Fibroblast of lung (primary cell): ENCODE measurements at regions not wholly inside any gene's neighbourhood (a gene's known extent, or its start where the extent isn't known, plus 50 kb on each side); places are given as distances from the start of the nearest gene placed in this dataset.

Experiments
- DNase-seq, 2 donors: peaks; one replicate each; pipeline versions ENCODE4 v3.0.0 to v3.0.0-alpha.2; 2010; ENCODE audit warnings: low read depth in 2 of 2
- H2AFZ ChIP-seq: 2 replicates; pipeline ENCODE4 v1.5.1; 2012; ENCODE audit warnings: low read length, control low read depth, inconsistent platforms
- H3K27ac ChIP-seq: 2 replicates; pipeline ENCODE4 v1.5.1; 2011; ENCODE audit warnings: low read length, control low read depth; ENCODE audit not compliant: insufficient read depth
- H3K27me3 ChIP-seq: 2 replicates; pipeline ENCODE4 v1.5.1; 2011; ENCODE audit warnings: mild to moderate bottlenecking, low read length; ENCODE audit not compliant: control insufficient read depth, insufficient read depth
- H3K36me3 ChIP-seq: 2 replicates; pipeline ENCODE4 v1.5.1; 2011; ENCODE audit warnings: low read length; ENCODE audit not compliant: control insufficient read depth, insufficient read depth
- H3K4me1 ChIP-seq: 2 replicates; pipeline ENCODE4 v1.5.1; 2011; ENCODE audit warnings: low read length; ENCODE audit not compliant: control insufficient read depth, insufficient read depth; ENCODE audit errors: extremely low read depth
- H3K4me2 ChIP-seq: 2 replicates; pipeline ENCODE4 v1.5.1; 2011; ENCODE audit warnings: low read length, control low read depth; ENCODE audit not compliant: insufficient read depth; ENCODE audit errors: extremely low read depth
- H3K4me3 ChIP-seq, 4 experiments: fragments of 200-600 bp in 1 of 4; sonication (generic) in 1 of 4; replicated peaks in 1 of 4; 2 replicates each; pipeline ENCODE4 v1.5.1; 2011 to 2016; ENCODE audit warnings: low read length in 4 of 4, low read depth in 3 of 4, mild to moderate bottlenecking in 3 of 4, control low read depth in 2 of 4, inconsistent platforms in 1 of 4, mixed read lengths in 1 of 4; ENCODE audit not compliant: insufficient read depth in 1 of 4; ENCODE audit errors: control extremely low read depth in 1 of 4
- H3K79me2 ChIP-seq: 2 replicates; pipeline ENCODE4 v1.5.1; 2012; ENCODE audit warnings: mild to moderate bottlenecking, low read length, inconsistent platforms; ENCODE audit not compliant: control insufficient read depth, insufficient read depth
- H3K9ac ChIP-seq: 2 replicates; pipeline ENCODE4 v1.5.1; 2011; ENCODE audit warnings: mild to moderate bottlenecking, low read length, control low read depth; ENCODE audit not compliant: insufficient read depth
- H3K9me3 ChIP-seq: 2 replicates; pipeline ENCODE4 v1.5.1; 2012; ENCODE audit warnings: low read depth, low read length; ENCODE audit not compliant: control insufficient read depth, insufficient read depth
- H4K20me1 ChIP-seq: 2 replicates; pipeline ENCODE4 v1.5.1; 2011; ENCODE audit warnings: low read length; ENCODE audit not compliant: control insufficient read depth, insufficient read depth; ENCODE audit errors: extremely low read depth
- CTCF ChIP-seq, 2 donors: IDR thresholded peaks in 1 of 2; conservative IDR thresholded peaks in 1 of 2; 1 replicate in 1 of 2; 2 replicates in 1 of 2; pipeline ENCODE4 v1.5.1; 2011 to 2012; ENCODE audit warnings: low read length in 2 of 2, control low read depth in 1 of 2, inconsistent platforms in 1 of 2, low read depth in 1 of 2, mild to moderate bottlenecking in 1 of 2
- EZH2 ChIP-seq: IDR thresholded peaks from 2 replicates; pipeline ENCODE4 v1.5.1; 2012; ENCODE audit warnings: low read length, control low read depth, mild to moderate bottlenecking; ENCODE audit errors: missing control alignments

GRCh38 chrX:67787196-67787595, 243.4 kb downstream of the AR start:
- Histone ChIP-seq H3K27ac (no peak overlapping the region), H3K4me2 (no peak overlapping the region), H4K20me1 (no peaks in the 10 kb centered on the region), H3K4me3 (no peak overlapping the region), H3K27me3 (no peaks in the 10 kb centered on the region), H3K4me1 (no peaks in the 10 kb centered on the region), H3K79me2 (no peaks in the 10 kb centered on the region), H3K9me3 (no peaks in the 10 kb centered on the region), H3K36me3 (no peaks in the 10 kb centered on the region), H2AFZ (no peak overlapping the region), H3K9ac (no peak overlapping the region)
- DNase-seq, result no peak
- TF ChIP-seq CTCF (conservative IDR thresholded peaks at IDR 0.05 in 1 of 2, IDR thresholded peaks at IDR 0.05 in 1 of 2; ENCODE audit: low read depth in 1 of 2, low read length in 2 of 2) (no peak), EZH2 (no peak)

- Histone ChIP-seq H3K4me1 (no peaks in the 10 kb centered on the region), H3K9ac (no peak overlapping the region), H3K27ac (no peak overlapping the region), H3K4me2 (no peak overlapping the region), H3K36me3 (no peaks in the 10 kb centered on the region), H3K27me3 (no peaks in the 10 kb centered on the region), H3K9me3 (no peaks in the 10 kb centered on the region), H3K79me2 (no peaks in the 10 kb centered on the region), H4K20me1 (no peaks in the 10 kb centered on the region), H3K4me3 (no peak overlapping the region), H2AFZ (no peak overlapping the region)
- no peak for DNase-seq
- no peak for TF ChIP-seq EZH2
- TF ChIP-seq CTCF (conservative IDR thresholded peaks at IDR 0.05 in 1 of 2, IDR thresholded peaks at IDR 0.05 in 1 of 2; ENCODE audit: low read depth in 1 of 2, low read length in 2 of 2), result no peak
Observed at GRCh38 chrX:67789536-67789935, 245.7 kb downstream of the AR start.
